ENCODE measurements at regions not wholly inside any gene's neighbourhood (a gene's known extent, or its start where the extent isn't known, plus 50 kb on each side); places are given as distances from the start of the nearest gene placed in this dataset.

- DNase-seq = no peak
Observed at GRCh38 chr18:59751186-59751585, 54.0 kb upstream of the CCBE1 start.

- DNase-seq = no peak
Observed at GRCh38 chr18:59748628-59749360, 51.6 kb upstream of the CCBE1 start.

All from left hindlimb (tissue), 1 donor.